Uterus (tissue), 3 donors: ENCODE measurements at regions not wholly inside any gene's neighbourhood (a gene's known extent, or its start where the extent isn't known, plus 50 kb on each side); places are given as distances from the start of the nearest gene placed in this dataset.

Experiments used
- DNase-seq, 2 donors: peaks; one replicate each; pipeline ENCODE4 v3.0.0-alpha.2; 2019 to 2020
- H3K27ac ChIP-seq, 2 donors: fragments of 200-600 bp; sonication (generic); 1 replicate in 1 of 2; 2 replicates in 1 of 2; pipeline ENCODE4 v1.5.1; 2016 to 2018
- H3K27me3 ChIP-seq, 2 donors: fragments of 200-600 bp; sonication (generic); one replicate each; pipeline ENCODE4 v1.5.1; 2018 to 2019; ENCODE audit warnings: control low read depth in 1 of 2
- H3K36me3 ChIP-seq, 2 donors: fragments of 200-600 bp; sonication (generic); one replicate each; pipeline ENCODE4 v1.5.1; 2019; ENCODE audit warnings: control low read depth in 1 of 2
- H3K4me1 ChIP-seq, 2 donors: fragments of 200-600 bp; sonication (generic); one replicate each; pipeline ENCODE4 v1.5.1; 2018 to 2019; ENCODE audit warnings: control low read depth in 1 of 2
- H3K4me3 ChIP-seq, 2 donors: fragments of 200-600 bp; sonication (generic); 1 replicate in 1 of 2; 2 replicates in 1 of 2; pipeline ENCODE4 v1.5.1; 2018 to 2019; ENCODE audit warnings: mild to moderate bottlenecking in 1 of 2
- H3K9me3 ChIP-seq, 2 donors: fragments of 200-600 bp; sonication (generic); one replicate each; pipeline ENCODE4 v1.5.1; 2019; ENCODE audit warnings: control low read depth in 1 of 2
- POLR2A ChIP-seq, 2 donors: fragments of 450-650 bp; IDR thresholded peaks; one replicate each; pipeline ENCODE4 v1.6.1; 2016; ENCODE audit warnings: antibody characterized with exemption in 2 of 2, mild to moderate bottlenecking in 1 of 2, moderate library complexity in 1 of 2
- intact Hi-C: fragments of 100-400 bp; cut with DNase I; formaldehyde crosslinking; loops from one replicate; pipeline ENCODE4 v1.15.1; 2023; ENCODE audit warnings: low total_unique reads
- TF ChIP-seq, protein P1 (sequence below), 4 experiments: fragments of 200-600 bp in 2 of 4; fragments of 450-650 bp in 2 of 4; sonication (generic) in 2 of 4; IDR thresholded peaks; one replicate each; pipeline ENCODE4 v1.5.1; 2016 to 2019; ENCODE audit warnings: antibody characterized with exemption in 4 of 4, mild to moderate bottlenecking in 2 of 4, moderate library complexity in 1 of 4
- donor health status: DM: yes; HTN: yes; CAD: no.

DNA sequence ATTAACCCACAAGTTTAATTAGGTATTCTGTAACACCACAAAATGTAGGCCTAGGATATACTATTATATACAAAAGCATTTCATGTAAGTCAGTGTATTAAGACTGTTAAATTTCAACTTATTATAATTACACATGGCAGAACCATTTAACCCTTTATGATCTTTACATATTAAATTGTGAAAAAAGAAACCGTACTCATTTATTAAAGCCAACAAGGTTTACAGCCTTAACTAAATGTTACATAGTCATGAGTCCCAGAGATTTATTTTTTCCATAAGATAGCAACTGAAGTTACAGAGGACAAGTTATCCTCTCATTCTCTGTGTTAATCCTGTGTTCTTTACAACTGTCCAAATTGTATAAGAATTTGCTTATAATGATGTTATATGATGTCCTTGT is 615.8 kb upstream of the AGTR1 start:
- H3K27me3 ChIP-seq: no peaks in the 10 kb centered on the region
- no peak overlapping the region for H3K27ac ChIP-seq
- DNase-seq: no peak
- TF ChIP-seq POLR2A (IDR thresholded peaks at IDR 0.05): no peak
- TF ChIP-seq, protein P1, sequence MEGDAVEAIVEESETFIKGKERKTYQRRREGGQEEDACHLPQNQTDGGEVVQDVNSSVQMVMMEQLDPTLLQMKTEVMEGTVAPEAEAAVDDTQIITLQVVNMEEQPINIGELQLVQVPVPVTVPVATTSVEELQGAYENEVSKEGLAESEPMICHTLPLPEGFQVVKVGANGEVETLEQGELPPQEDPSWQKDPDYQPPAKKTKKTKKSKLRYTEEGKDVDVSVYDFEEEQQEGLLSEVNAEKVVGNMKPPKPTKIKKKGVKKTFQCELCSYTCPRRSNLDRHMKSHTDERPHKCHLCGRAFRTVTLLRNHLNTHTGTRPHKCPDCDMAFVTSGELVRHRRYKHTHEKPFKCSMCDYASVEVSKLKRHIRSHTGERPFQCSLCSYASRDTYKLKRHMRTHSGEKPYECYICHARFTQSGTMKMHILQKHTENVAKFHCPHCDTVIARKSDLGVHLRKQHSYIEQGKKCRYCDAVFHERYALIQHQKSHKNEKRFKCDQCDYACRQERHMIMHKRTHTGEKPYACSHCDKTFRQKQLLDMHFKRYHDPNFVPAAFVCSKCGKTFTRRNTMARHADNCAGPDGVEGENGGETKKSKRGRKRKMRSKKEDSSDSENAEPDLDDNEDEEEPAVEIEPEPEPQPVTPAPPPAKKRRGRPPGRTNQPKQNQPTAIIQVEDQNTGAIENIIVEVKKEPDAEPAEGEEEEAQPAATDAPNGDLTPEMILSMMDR (IDR thresholded peaks at IDR 0.05): no peak
- no peaks in the 10 kb centered on the region for H3K36me3 ChIP-seq
- H3K9me3 ChIP-seq: no peaks in the 10 kb centered on the region
- H3K4me1 ChIP-seq: no peaks in the 10 kb centered on the region
- intact Hi-C loops: no loop called here
- no peak overlapping the region for H3K4me3 ChIP-seq

DNA sequence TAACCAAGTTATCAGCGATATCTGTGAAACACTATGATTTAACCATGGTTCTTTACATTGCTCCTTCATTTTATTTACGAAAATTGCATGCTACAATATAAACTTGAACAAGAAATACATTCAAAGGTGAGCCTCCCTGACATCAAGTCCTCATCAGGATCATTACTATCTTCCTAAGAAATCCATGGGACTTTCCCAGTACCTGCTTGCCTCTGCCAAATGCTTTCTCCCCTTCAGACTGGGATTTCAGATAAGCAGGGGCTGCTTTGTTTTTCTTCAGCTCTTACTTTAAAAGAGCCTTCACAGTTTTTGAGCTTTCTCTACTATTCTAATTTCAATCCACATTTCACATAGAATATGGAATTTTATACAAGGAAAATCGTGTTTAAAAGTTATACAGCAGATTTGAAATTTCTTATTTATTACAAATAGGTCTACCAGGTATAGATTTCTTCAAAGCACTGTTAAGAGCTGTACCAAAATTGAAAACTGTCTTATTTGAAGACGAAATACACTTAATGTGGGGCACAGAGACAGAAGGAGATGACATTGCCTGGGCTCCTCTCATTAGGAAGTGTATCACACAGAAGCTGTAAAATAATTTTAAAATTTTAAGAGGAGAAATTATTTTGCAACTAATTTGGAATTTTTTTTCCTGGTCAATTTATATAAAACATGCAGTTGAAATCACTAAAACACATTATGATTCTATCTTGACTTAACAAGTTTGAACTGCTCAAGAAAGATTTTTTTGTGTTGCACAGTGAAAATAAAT is 615.0 kb upstream of the AGTR1 start:
- no peak overlapping the region for H3K27ac ChIP-seq
- DNase-seq: no peak
- intact Hi-C loops: no loop called here
- H3K4me1 ChIP-seq: no peaks in the 10 kb centered on the region
- H3K9me3 ChIP-seq: no peaks in the 10 kb centered on the region
- no peak overlapping the region for H3K4me3 ChIP-seq
- no peaks in the 10 kb centered on the region for H3K36me3 ChIP-seq
- no peak for TF ChIP-seq POLR2A (IDR thresholded peaks at IDR 0.05)
- TF ChIP-seq, protein P1 (IDR thresholded peaks at IDR 0.05): no peak
- H3K27me3 ChIP-seq: no peaks in the 10 kb centered on the region

DNA sequence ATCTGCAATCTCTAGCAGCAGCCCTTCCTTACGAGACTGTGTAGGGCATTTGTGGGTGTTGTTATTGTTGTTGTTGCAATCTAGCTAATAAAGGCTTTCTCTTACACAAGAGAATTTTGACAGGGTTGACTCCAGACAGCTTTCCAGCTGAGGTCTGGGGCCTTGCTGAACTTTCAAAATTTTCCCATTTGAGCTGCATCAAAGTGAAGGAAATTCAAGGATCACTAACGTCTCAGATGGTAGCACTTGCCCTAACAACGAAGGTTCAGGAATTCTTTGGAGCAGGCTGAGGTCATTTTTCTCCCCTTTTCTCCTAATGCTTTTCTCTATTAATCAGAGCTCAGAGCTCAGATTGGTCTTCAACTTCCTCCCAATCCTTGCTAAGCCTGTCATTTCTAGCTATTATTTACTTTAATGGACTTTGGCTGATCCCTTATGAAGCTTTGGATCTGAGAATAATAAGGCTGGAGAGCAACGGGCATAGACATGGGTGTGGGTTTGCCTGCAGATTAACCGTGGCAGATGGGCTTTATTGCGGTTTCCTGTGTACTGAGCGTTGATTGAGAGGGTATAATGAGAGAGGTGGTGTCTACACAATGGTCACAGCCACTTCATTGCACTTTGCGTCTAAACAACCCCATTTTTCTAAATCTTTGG is 614.0 kb upstream of the AGTR1 start:
- no peaks in the 10 kb centered on the region for H3K9me3 ChIP-seq
- H3K27me3 ChIP-seq: no peaks in the 10 kb centered on the region
- H3K27ac ChIP-seq: no peak overlapping the region
- H3K4me3 ChIP-seq: no peak overlapping the region
- H3K4me1 ChIP-seq: no peaks in the 10 kb centered on the region
- TF ChIP-seq POLR2A (IDR thresholded peaks at IDR 0.05): no peak
- H3K36me3 ChIP-seq: no peaks in the 10 kb centered on the region
- intact Hi-C loops: no loop called here
- no peak for DNase-seq

DNA sequence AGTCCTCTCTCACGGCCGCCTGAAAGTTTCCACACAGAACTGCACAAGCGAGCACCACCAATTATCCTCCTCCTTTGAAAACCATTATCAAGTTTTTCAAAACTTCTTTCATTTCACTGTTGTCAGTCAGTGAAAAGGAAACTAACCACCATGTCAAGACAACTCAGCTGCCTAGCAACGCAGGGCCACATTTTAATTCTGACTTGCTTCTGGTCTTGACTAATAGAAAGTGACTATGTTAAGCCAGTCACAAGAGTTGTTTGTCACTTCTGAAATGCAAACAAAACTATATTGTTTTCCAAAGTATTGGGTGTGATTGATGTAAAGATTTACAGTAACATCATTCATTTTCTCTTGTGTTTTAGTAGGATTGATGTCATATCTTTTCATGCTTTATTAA is 612.8 kb upstream of the AGTR1 start:
- Histone ChIP-seq H3K4me1 (no peaks in the 10 kb centered on the region), H3K36me3 (no peaks in the 10 kb centered on the region), H3K4me3 (no peak overlapping the region), H3K27me3 (no peaks in the 10 kb centered on the region), H3K27ac (no peak overlapping the region), H3K9me3 (no peaks in the 10 kb centered on the region)
- no peak for DNase-seq
- TF ChIP-seq POLR2A (IDR thresholded peaks at IDR 0.05): no peak
- TF ChIP-seq, protein P1 (IDR thresholded peaks at IDR 0.05): no peak
- intact Hi-C loops: no loop called here

DNA sequence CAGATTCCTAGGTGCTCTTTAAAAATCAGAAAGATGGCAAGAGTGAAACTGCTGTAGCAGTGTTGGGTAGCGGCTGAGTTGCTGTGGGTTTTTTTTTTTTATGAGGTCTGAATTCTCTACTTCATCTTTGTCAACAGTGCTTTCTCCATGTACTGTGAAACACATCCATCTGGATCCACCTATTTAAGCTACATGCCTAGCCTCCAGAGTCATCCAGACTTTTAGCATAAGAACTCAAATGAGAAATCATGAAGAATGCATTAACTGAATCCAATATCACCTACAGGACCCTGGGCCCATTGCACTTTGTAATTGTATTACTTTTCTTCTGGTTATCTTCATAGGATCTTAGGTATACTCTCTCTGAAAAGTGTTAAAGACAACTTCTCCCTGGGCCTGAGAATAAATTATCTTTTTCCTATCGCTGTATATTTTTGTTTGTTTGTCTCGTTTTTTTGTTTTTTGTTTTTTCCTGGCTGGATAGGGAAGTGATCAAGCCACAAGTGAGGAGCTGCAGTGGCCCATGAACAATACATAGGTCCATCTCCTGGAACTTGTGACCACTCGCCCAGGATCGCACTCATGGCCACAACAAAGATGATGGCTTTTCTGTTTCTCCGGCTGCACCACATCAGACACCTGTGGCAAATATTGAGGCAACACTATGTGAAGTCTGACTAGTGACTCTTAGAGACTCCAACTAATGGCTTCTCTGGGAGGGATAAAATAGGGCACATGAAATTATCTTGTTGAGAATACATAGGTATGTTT is 609.9 kb upstream of the AGTR1 start:
- Histone ChIP-seq H3K4me1 (no peaks in the 10 kb centered on the region), H3K4me3 (no peak overlapping the region), H3K9me3 (no peaks in the 10 kb centered on the region), H3K27ac (no peak overlapping the region), H3K36me3 (no peaks in the 10 kb centered on the region), H3K27me3 (no peaks in the 10 kb centered on the region)
- no peak for DNase-seq
- TF ChIP-seq, protein P1 (IDR thresholded peaks at IDR 0.05): no peak
- no peak for TF ChIP-seq POLR2A (IDR thresholded peaks at IDR 0.05)
- intact Hi-C loops: no loop called here
